Ammon's horn (tissue), 1 donor: ENCODE measurements at regions not wholly inside any gene's neighbourhood (a gene's known extent, or its start where the extent isn't known, plus 50 kb on each side); places are given as distances from the start of the nearest gene placed in this dataset.

Source experiments
- DNase-seq: peaks from one replicate; pipeline ENCODE4 v3.0.0-alpha.2; 2016; ENCODE audit warnings: low spot score

- DNase-seq = no peak
Measured at GRCh38 chr1:177334903-177335302, 164.1 kb downstream of the BRINP2 start.

GRCh38 chr1:177333936-177334595 is 163.3 kb downstream of the BRINP2 start:
- no peak for DNase-seq
